Tibial nerve (tissue), 3 donors: ENCODE measurements at regions not wholly inside any gene's neighbourhood (a gene's known extent, or its start where the extent isn't known, plus 50 kb on each side); places are given as distances from the start of the nearest gene placed in this dataset.

ENCODE experiments used
- CTCF ChIP-seq, 5 experiments: fragments of 200-600 bp in 3 of 5; fragments of 450-650 bp in 2 of 5; sonication (generic) in 3 of 5; IDR thresholded peaks; one replicate each; pipeline ENCODE4 v1.5.1; 2016 to 2019; ENCODE audit warnings: antibody characterized with exemption in 5 of 5, mild to moderate bottlenecking in 3 of 5, moderate library complexity in 2 of 5
- POLR2A ChIP-seq, 2 donors: fragments of 450-650 bp; IDR thresholded peaks; one replicate each; pipeline ENCODE4 v1.6.1; 2017; ENCODE audit warnings: antibody characterized with exemption in 2 of 2, mild to moderate bottlenecking in 2 of 2, moderate library complexity in 2 of 2

DNA sequence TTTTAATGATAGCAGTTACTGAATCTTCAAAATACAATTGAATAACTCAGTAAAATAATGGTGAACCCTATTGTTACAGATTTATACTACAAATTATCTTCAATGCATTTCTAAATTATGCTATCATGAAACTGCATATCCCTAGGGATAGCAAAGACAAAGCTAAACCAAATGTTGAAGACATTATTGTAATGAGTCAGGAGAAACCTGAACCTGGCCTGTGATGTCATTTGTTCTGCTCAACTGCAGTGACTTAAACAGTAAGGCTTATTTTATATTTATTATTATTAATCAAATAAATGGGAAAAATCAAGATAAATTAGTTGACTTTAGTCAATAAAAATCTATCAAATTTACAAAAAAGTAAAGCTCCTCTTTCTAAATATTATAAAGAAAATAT is 100.3 kb downstream of the UCHL5 start:
- TF ChIP-seq POLR2A (IDR thresholded peaks at IDR 0.05), result no peak
- no peak for TF ChIP-seq CTCF (IDR thresholded peaks at IDR 0.05)
